ENCODE measurements at regions not wholly inside any gene's neighbourhood (a gene's known extent, or its start where the extent isn't known, plus 50 kb on each side); places are given as distances from the start of the nearest gene placed in this dataset.

DNA sequence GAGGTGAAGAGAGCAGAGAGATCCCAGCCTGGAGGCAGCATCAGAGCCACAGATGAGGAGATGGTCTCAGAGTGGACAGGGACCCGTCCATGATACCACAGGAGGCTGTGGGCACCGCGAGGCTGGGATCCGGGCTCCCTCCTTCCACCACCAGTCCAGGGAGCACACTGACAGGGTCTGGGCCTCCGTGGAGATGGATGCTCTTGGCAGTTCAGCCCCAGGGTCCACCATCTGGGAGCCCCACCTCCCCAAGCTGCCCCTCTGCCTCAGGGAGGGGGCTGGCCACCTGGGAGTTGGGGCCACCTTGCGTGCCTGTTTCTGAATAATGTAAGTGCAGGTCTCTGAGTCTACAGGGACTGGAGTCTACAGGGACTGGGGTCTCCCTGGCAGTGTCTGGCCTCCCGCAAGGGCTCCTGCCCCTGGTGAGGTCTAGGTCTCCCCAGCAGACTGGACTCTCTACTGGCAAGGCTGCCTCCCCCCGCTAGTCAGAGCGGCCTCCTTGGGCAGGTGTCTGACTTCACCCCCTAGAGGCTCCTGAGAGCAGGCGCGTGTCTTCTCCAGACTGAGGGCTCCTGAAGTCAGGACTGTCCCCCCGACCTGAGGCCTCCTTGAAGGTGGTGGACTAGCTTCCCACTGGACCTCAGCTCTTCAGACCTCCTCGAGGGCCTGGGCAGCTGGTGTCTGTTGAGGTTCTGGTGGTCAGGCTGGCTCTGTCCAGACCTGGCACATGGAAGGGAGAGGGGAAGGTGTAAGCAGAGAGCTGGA, 218.5 kb downstream of the PTPRU start:
- DNase-seq: no peak

DNA sequence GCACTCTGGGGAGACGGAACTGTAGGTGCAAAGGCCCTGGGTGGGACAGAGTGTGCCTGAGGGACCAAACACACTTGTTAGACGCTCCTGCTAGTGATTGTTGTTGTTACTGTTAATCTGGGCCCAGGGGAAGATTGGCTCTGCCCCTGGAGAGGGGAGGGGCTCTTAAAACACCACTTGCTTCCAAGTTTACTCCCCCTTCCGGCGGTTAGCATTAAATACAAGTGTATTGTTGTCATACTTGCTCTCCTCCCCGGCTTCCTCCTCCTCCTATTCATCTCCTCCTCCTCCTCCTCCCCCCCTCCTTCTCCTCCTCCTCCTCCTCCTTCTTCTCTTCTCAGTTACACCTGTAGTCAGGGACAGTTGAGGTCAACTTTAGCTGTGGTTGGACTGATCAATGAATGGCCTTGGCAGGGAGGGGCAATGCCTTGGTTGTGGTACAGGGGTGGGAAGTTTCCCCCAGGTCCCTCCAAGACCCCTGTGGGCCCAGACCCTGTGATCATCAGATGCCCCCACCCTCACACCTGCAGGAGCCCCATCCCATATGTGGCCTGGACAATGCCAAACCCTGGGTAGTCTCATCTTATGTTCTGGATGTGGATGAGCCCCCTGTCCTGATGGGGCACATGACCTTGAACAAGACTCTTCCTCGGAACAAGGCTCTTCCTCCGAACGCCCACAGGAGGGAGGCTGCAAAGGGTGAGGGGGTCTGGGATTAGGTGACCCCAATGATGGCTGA, 217.3 kb downstream of the PTPRU start:
- peak; percentile 16 for DNase-seq

DNA sequence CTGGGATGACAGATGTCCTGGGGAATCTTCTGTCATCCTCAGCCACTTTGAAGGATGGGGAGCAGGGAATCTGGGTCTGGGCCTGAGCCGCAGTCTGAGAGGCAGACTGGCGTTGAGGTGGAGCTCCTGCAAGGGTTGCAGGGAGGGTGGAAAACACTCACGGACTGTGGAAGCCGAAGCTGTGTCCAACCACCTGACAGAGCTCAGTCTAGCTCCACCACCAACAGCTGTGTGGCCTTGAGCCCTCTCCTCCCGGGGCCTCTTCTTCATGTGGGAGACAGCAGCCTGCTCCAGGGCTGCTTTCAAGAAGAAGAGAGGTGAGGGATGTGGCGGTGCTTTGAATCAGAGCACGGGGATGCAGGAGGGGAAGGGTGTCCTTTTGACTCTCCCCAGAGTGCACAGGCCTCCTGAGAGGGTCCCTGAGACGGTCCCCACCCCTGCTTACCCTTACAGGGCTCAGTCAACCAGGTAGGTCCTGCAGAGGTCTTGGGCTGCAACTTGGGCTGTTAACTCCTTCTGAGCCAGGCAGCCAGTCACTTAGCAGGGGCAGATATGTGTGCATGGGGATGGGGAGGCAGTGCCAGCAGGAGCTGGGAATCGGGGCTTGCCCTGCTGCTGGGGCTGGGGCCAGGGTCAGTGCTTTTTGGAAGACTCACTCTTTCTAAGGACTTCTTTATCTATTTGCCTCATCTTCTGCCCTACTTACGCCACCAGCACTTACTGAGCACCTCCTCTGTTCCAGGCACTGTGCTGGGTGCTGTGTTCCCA, 216.3 kb downstream of the PTPRU start:
- no peak for DNase-seq

DNA sequence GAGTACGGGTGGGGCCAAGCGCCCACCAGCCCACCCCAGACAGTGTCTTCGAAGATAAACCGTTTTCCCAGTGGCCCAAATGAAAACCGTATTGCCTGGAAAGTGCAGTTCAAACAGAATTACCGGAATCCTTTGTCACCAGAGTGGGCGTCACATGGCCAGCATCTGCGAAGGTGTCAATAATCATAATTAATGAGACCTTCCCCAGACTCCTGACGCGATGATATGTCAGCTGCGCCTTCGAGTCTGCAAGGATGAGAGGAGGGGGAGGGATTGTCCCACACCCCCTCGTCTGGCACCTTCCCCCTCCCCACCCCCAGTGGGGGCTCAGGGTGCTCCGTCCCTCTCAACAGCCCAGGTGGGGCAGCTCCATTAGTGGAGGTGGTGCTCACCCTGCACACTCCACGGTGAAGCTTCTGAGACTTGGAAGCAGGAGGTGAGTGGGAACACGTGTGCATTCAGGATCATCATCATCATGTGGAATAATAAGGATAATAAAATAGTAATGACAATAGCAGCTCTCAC, 215.1 kb downstream of the PTPRU start:
- DNase-seq: no peak

DNA sequence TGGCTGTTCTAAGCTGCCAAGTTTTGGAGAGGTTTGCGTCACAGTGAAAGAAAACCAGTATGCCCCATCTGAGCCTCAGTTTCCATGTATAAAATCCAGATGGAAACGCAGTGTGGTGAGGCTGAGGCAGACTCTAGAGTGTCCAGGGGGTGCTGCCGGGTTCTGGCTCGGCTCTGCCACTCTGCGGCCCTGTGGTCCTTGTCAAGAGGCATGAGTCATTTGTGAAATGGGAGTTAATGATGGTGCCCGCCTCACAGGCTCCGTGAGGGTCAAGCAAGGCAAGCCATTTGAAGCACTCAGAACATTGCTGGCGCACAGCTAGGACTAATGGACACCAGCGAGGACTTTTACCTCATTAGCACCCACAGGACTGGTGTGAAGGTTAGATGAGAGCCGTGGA, 214.3 kb downstream of the PTPRU start:
- DNase-seq: peak; percentile 11

DNA sequence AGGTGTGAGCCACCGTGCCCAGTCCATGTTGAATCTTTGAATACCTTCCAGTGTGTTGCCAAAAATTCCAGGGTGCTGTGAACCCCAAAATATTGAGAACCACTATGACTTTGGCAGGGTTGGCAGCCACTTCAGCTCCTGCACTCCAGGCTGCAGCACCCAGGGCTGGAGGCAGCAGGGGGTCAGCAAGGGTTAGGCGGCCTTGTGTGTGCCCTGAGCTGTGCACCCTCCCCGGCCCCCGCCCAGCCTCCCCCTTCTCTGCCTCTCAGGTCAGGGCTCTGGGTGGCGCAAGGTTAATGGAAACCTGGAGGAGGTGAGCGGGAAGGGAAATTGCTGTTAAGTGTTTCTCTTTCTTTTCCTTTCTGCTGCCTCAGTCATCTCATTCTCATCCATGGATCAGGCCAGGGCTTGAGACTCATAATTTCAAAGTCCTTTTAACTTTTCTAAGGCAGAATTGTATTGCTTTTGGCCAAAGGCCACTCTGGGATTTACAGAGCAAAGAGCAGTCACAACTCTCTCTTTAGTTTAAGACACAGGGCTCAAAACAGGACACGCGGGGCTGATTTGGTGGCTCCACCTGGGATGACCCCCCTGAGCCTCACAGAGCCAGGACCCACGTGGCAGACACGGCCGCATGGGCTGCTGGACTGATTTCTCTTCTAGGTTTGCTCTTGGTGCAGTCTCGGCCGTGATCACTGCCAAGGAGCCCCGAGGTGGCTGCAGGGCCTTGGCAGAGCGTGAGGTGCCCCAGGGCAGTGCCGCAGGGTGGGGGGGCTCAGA, 212.3 kb downstream of the PTPRU start:
- DNase-seq: no peak

DNA sequence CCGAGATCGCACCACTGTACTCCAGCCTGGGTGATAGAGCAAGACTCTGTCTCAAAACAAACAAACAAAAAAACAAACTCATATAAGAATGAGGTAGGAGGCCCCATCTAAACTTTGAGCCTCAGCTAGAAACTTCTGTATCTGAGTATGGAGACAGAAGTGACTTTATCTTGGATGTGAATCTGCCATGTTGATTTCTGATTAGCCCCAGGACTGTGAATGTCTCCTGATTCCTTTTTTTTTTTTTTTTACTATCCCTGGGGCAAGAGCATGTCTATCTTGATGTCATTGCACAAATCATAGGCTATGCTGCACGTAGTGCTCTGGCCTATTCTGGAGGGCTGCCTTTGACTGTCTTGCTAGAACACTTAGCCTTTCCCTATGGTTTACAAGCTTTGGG, 211.0 kb downstream of the PTPRU start:
- no peak for DNase-seq

DNA sequence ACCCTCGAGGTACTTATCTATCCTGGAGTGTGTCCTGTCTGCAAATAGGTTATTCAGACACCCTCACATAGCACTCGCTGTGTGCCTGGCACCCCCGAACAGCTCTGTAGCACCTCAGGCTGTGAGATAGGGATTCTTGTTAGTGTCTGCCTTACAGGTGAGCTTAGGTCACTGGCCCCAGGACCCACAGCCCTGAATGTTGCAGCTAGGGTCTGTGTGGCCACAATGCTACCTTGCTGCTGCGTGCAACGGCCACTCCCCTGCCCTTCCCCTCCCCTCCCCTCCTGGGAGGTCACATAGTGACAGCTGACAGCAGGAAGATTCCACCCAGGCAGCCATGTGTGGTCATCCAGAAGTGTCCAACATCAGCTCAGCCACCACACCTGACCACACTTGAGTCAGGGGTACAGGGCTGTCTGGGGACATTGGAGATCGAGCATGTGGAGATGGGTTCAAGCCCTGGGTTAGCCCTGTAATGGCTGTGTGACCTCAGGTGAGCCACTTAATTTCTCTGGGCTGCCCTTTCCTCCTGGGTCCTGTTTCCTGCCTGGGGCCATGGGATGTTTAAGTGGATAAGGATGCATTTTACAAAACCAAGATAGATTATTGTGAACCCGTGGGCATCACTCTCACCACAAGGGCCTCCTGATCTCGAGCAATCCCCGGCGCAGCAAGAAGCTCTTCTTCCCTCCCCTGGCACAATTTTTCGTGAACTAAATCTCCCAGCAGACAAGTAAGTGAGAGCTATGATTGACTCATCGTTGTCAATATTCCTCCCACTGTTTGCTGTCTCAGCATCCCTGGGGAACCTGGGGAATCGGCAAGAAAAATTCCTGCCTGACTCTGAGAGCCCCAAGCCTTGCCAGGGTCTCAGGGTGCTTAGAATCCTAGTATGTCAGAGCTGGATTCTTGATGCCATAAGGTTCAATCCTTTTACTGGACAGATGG, 208.7 kb downstream of the PTPRU start:
- no peak for DNase-seq

DNA sequence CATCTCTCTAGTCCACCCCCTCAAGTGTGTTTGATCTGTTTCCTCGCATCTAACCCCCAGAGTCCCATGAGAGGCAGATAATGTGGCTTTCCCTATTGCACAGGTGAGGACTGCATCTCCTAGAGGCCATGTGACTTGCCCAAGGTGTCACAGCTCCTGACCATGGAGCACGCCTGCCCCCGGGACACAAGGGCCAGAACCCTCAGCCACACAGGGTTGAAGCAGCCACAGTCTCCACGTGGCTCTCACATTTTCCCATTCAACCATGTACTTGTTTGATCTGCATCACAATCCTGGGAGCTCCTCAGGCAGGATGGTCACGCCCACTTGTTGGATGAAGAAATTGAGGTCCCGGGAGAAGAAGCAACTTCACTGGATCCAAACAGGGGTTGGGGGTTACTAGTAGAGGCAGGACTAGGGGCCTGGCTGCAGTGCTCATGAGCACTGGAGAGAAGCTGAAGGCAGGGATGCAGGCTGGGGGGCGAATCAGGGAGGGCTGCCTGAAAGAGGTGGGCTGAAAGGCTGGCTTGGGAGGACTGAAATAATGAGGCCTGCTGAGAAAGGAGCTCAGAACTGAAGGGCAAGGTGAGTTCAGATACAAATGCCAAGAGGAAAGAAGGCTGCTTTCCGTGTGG, 207.9 kb downstream of the PTPRU start:
- DNase-seq: no peak

DNA sequence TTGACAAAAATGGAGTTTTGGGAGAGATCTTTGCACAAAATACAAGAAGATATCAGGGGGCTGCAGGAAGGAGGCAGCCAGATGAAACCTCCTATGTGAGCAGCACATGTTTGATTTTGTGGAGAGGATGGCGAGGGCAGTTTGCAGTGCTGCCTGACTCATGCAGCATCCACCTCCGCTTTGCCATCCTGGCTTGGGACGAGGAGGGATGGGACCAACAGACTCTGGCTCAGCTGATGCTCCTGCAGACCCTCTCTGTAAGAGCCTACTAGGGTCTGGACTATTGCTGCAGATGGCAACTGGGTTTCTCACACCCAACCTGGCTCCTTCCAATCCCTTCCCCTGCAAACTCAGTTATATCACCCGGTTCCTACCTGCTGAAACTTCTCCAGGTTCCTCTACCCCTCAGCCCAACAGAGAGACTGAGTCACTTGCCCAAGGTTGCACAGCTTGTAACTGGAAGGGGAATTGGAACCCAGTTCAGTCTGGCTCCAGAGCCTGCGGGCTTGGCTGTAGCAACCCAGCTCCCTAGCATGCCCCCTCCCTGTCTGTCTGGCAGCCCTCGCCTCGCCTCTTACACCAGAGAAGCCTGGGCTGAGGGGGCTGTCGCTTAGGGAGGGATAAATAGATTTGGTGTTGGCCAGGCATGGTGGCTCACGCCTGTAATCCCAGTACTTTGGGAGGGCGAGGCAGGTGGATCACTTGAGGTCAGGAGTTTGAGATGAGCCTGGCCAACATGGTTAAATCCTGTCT, 205.8 kb downstream of the PTPRU start:
- DNase-seq: no peak

DNA sequence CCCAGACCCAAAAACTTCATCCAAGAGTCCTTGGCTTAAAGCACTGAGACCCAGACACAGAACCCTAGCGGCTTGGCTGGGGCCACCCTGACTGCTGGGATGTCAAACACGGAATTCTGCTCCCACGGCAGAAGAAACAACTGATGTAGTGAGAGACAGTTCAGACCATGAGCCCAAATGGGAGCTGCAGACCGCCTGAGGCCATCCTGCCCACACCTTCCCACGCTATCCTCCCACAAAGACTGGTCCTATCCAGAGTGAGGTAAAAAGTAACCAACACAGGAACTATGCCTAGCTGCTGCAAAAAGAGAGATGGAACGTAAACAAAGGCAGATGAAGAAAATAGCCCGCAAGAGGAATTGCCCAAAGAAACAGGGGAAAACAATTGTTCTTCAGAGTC, 203.3 kb downstream of the PTPRU start:
- DNase-seq: no peak

DNA sequence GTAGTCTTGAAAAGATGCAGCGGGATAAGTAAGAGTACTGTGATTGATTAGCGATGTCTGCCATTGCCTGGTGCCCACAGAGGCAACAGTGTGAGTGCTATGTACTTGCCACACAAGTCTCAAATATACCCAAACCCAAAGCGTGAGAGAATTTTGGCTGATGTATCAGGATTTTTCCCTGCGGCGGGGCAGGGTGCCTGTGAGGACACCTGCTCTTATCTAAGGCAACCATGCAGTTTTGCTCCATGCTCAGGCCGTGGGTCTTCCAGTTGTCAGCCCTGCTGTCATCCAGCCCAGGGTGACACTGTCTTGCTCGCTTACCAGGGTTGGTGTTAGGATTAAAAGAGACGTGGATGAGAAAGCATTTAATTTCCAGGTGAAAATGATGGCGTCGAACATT, 202.7 kb downstream of the PTPRU start:
- no peak for DNase-seq

DNA sequence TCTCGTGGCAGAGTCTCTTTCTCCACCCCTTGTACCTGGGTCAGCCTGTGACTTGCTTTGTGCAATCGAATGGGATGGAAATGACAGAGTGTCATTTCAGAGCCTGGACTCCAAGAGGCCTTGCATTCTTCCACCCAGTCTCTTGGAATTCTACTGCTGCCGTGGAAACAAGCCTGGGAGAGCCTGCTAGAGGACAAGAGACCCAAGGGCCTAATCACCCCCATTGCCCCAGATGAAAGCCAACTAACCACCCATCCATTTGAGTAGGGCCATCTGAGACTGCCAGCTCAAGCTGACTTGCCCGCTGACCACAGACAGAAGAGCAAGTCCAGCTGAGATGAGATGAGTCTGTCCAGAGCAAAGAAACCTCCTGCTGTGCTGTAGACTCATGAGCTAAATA, 201.6 kb downstream of the PTPRU start:
- DNase-seq: no peak

DNA sequence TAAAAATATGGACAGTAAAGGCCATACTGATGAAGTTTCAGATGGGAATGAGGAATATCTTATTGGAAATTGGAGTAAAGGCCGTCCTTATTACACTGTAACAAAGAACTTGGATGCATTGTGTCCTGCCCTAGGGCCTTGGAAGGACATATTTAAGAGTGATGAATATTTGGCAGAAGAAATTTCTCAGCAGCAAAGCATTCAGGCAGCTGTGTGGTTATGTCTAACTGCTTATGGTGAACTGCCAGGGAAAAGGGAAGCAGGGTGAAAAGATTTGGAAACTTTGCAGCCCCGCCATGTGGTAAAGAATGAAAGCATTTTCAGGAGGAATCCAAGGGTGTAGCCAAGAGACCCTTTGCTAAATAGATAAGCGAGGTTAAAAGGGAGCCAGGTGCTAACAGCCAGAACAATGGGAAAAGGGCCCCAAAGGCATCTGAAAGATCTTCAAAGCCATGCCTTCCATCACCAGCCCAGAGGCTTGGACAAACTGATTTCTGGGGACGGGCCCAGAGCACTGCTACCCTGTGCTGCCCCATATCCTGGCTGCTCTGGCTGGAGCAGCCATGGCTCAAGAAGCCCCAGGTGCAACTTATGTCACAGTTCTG, 200.0 kb downstream of the PTPRU start:
- DNase-seq: no peak

DNA sequence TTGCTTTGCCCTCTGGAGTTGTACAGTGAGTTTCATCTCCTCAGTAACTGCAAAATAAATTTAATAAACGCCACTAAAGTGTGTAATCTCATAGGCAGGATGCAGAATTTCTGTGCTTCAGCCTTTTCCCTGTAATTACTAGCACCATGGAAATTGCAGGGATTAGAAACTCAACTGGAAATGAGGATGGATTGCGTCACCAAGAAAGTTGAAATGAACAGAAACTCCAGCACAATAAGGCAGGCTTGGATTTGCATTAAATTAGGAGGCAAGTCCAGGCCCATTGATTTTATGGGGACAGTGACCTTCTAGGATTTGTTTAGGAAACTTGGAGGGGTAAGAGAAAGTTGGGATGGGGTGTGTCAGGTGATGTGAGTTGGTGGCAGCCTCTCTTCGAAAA, 197.5 kb downstream of the PTPRU start:
- DNase-seq: no peak

DNA sequence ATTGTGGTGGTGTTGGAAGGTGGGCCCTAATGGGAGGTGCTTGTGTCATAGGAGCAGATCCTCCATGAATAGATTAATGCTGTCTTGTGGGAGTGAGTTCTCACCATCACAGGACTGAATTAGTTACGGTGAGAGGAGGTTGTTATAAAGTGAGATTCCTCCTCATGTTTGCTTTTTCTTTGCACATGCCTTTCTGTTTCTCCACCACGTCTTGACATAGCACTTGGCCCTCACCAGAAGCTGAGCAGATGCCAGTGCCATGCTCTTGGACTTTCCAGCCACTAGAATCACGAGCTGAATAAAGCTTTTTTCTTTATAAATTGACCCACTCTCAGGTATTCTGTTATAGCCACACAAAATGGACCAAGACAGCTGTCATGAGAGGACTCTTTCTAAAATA, 194.8 kb downstream of the PTPRU start:
- no peak for DNase-seq

DNA sequence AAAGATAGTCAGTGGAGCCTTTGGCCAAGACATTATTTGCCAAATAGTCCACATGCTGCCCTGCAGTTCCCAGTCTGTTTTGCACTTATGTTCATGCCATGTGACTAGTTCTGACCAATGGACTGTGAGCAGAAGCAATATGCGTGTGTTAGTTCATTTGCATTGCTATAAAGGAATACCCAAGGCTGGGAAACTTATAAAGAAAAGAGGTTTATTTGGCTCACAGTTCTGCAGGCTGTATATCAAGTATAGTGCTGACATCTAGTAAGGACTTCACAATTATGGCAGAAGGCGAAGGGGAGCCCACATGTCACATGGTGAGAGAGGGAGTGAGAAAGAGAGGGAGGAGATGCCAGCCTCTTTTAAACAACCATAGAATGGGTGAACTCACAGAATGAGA, 193.3 kb downstream of the PTPRU start:
- no peak for DNase-seq

DNA sequence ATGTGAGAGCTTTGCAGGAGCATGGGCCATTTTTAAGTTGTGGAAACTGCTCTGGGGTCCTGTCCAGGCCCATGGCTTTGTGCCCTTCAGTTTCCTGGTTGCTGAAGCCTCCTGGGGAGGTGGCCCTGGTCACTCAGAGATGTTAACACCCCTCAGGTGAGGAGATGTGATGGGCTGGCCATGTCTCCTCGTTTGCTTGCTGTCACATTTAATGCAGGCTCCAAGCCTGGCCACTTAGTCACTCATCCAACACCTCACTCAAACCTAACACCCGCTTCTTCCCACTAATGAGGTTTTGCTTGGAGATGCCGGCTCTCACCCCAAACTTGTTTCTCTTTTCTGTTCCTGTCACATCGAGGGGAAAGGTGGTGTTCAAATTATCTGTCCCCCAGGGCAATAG, 192.7 kb downstream of the PTPRU start:
- no peak for DNase-seq

DNA sequence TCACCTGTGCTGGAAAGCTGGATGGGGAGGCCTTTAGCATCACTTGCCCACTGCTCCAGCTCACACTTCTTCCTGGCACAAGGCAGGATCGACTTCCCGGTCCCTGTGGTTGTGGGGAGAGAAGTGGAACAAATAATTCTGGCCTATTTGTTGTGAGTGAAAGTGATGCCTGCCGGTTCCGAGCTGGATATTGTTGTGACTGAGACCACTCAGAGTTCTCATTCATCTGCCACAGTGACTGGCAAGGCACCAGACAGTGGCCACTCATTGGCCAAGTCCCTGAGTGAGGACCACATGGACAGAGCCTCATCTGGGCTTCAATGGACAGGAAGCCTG, 191.9 kb downstream of the PTPRU start:
- DNase-seq: no peak

All from COR-L47 (cell line).